Activated T-cell treated with anti-CD3 and anti-CD28 coated beads, Interleukin-2, amount 50 U/mL, for 24 hours (primary cell): ENCODE measurements at regions not wholly inside any gene's neighbourhood (a gene's known extent, or its start where the extent isn't known, plus 50 kb on each side); places are given as distances from the start of the nearest gene placed in this dataset.
"Not testable (repeated sequence)": the region's sequence is repeated elsewhere in the genome, so short reads cannot be mapped to it uniquely, and the experiment has no call there.

Experiments used
- DNase-seq: peaks from one replicate; pipeline ENCODE4 v3.0.0-alpha.2; 2020
- H3K27ac Mint-ChIP-seq: 2 replicates; pipeline ENCODE4 v1.8.0; 2020; ENCODE audit warnings: mild to moderate bottlenecking, mixed read lengths
- H3K27me3 Mint-ChIP-seq: 2 replicates; pipeline ENCODE4 v1.8.0; 2020; ENCODE audit warnings: mixed read lengths
- H3K36me3 Mint-ChIP-seq: 2 replicates; pipeline ENCODE4 v1.8.0; 2020; ENCODE audit warnings: low read depth, mixed read lengths
- H3K4me1 Mint-ChIP-seq: 2 replicates; pipeline ENCODE4 v1.8.0; 2020; ENCODE audit warnings: low read depth, mixed read lengths
- H3K4me3 Mint-ChIP-seq: 2 replicates; pipeline ENCODE4 v1.8.0; 2020; ENCODE audit warnings: mild to moderate bottlenecking, moderate library complexity, mixed read lengths
- H3K9me3 Mint-ChIP-seq: 2 replicates; pipeline ENCODE4 v1.8.0; 2020; ENCODE audit warnings: mixed read lengths

GRCh38 chr4:132328761-132329160 is 820.3 kb upstream of the PCDH10 start:
- Mint-ChIP-seq H3K36me3 (no peaks in the 10 kb centered on the region), H3K4me3 (no peak overlapping the region), H3K4me1 (no peaks in the 10 kb centered on the region), H3K27ac (no peak overlapping the region), H3K27me3 (no peaks in the 10 kb centered on the region), H3K9me3 (peaks cover 11% of the 10 kb centered on the region)
- DNase-seq = no peak

GRCh38 chr4:132330994-132331393 is 818.1 kb upstream of the PCDH10 start:
- no peak for DNase-seq
- Mint-ChIP-seq H3K36me3 (no peaks in the 10 kb centered on the region), H3K4me3 (no peak overlapping the region), H3K9me3 (peaks cover 9% of the 10 kb centered on the region), H3K27me3 (no peaks in the 10 kb centered on the region), H3K4me1 (no peaks in the 10 kb centered on the region), H3K27ac (no peak overlapping the region)

- H3K27ac Mint-ChIP-seq = no peak overlapping the region
- no peaks in the 10 kb centered on the region for H3K36me3 Mint-ChIP-seq
- H3K4me3 Mint-ChIP-seq = no peak overlapping the region
- H3K9me3 Mint-ChIP-seq = peaks cover 5% of the 10 kb centered on the region
- no peaks in the 10 kb centered on the region for H3K27me3 Mint-ChIP-seq
- no peak for DNase-seq
- no peaks in the 10 kb centered on the region for H3K4me1 Mint-ChIP-seq
These were observed 816.0 kb upstream of the PCDH10 start for GRCh38 chr4:132332932-132333723.

- H3K4me3 Mint-ChIP-seq = no peak overlapping the region
- H3K9me3 Mint-ChIP-seq = peaks cover 3% of the 10 kb centered on the region
- H3K36me3 Mint-ChIP-seq = no peaks in the 10 kb centered on the region
- H3K27ac Mint-ChIP-seq = no peak overlapping the region
- no peak for DNase-seq
- H3K27me3 Mint-ChIP-seq = no peaks in the 10 kb centered on the region
- H3K4me1 Mint-ChIP-seq = no peaks in the 10 kb centered on the region
These were observed 815.4 kb upstream of the PCDH10 start for GRCh38 chr4:132333724-132334047.

- Mint-ChIP-seq H3K27me3 (no peaks in the 10 kb centered on the region), H3K4me1 (no peaks in the 10 kb centered on the region), H3K4me3 (no peak overlapping the region), H3K36me3 (no peaks in the 10 kb centered on the region), H3K27ac (no peak overlapping the region), H3K9me3 (peaks cover 3% of the 10 kb centered on the region)
- DNase-seq = no peak
These were observed 815.0 kb upstream of the PCDH10 start for GRCh38 chr4:132334081-132334480.

- Mint-ChIP-seq H3K36me3 (no peaks in the 10 kb centered on the region), H3K27me3 (no peaks in the 10 kb centered on the region), H3K4me3 (no peak overlapping the region), H3K27ac (no peak overlapping the region), H3K4me1 (no peaks in the 10 kb centered on the region), H3K9me3 (peaks cover 6% of the 10 kb centered on the region)
- no peak for DNase-seq
These were observed 803.9 kb upstream of the PCDH10 start for GRCh38 chr4:132344924-132345828.

- no peak overlapping the region for H3K4me3 Mint-ChIP-seq
- no peak overlapping the region for H3K27ac Mint-ChIP-seq
- H3K27me3 Mint-ChIP-seq = no peaks in the 10 kb centered on the region
- DNase-seq = no peak
- H3K36me3 Mint-ChIP-seq = no peaks in the 10 kb centered on the region
- H3K9me3 Mint-ChIP-seq = peaks cover 4% of the 10 kb centered on the region
- H3K4me1 Mint-ChIP-seq = no peaks in the 10 kb centered on the region
These were observed 803.1 kb upstream of the PCDH10 start for GRCh38 chr4:132346016-132346415.

- H3K36me3 Mint-ChIP-seq, DNase-seq, H3K4me1 Mint-ChIP-seq, H3K27ac Mint-ChIP-seq, H3K4me3 Mint-ChIP-seq, H3K27me3 Mint-ChIP-seq: not testable (repeated sequence)
- peaks cover 12% of the 10 kb centered on the region for H3K9me3 Mint-ChIP-seq
These were observed 797.5 kb upstream of the PCDH10 start for GRCh38 chr4:132351606-132352005.

GRCh38 chr4:132382243-132382642 is 766.9 kb upstream of the PCDH10 start:
- H3K27me3 Mint-ChIP-seq = no peaks in the 10 kb centered on the region
- H3K36me3 Mint-ChIP-seq = no peaks in the 10 kb centered on the region
- H3K27ac Mint-ChIP-seq = no peak overlapping the region
- H3K4me3 Mint-ChIP-seq = no peak overlapping the region
- no peak for DNase-seq
- H3K4me1 Mint-ChIP-seq = no peaks in the 10 kb centered on the region
- H3K9me3 Mint-ChIP-seq = no peaks in the 10 kb centered on the region

- H3K27me3 Mint-ChIP-seq = no peaks in the 10 kb centered on the region
- no peaks in the 10 kb centered on the region for H3K4me1 Mint-ChIP-seq
- no peaks in the 10 kb centered on the region for H3K9me3 Mint-ChIP-seq
- H3K4me3 Mint-ChIP-seq = no peak overlapping the region
- no peak overlapping the region for H3K27ac Mint-ChIP-seq
- no peaks in the 10 kb centered on the region for H3K36me3 Mint-ChIP-seq
- DNase-seq = no peak
These were observed 765.4 kb upstream of the PCDH10 start for GRCh38 chr4:132383571-132384199.

- no peak for DNase-seq
- Mint-ChIP-seq H3K27me3 (no peaks in the 10 kb centered on the region), H3K4me3 (no peak overlapping the region), H3K36me3 (no peaks in the 10 kb centered on the region), H3K27ac (no peak overlapping the region), H3K9me3 (no peaks in the 10 kb centered on the region), H3K4me1 (no peaks in the 10 kb centered on the region)
These were observed 764.4 kb upstream of the PCDH10 start for GRCh38 chr4:132384709-132385108.

GRCh38 chr4:132386130-132386529 is 763.0 kb upstream of the PCDH10 start:
- DNase-seq = no peak
- H3K4me3 Mint-ChIP-seq = no peak overlapping the region
- H3K36me3 Mint-ChIP-seq = no peaks in the 10 kb centered on the region
- H3K27ac Mint-ChIP-seq = no peak overlapping the region
- H3K9me3 Mint-ChIP-seq = no peaks in the 10 kb centered on the region
- no peaks in the 10 kb centered on the region for H3K4me1 Mint-ChIP-seq
- no peaks in the 10 kb centered on the region for H3K27me3 Mint-ChIP-seq

GRCh38 chr4:132387060-132387459 is 762.0 kb upstream of the PCDH10 start:
- Mint-ChIP-seq H3K4me3 (no peak overlapping the region), H3K4me1 (no peaks in the 10 kb centered on the region)

GRCh38 chr4:132395561-132395960 is 753.5 kb upstream of the PCDH10 start:
- peaks cover 4% of the 10 kb centered on the region for H3K9me3 Mint-ChIP-seq
- no peaks in the 10 kb centered on the region for H3K27me3 Mint-ChIP-seq
- no peaks in the 10 kb centered on the region for H3K36me3 Mint-ChIP-seq
- H3K27ac Mint-ChIP-seq = no peak overlapping the region
- no peaks in the 10 kb centered on the region for H3K4me1 Mint-ChIP-seq
- H3K4me3 Mint-ChIP-seq = no peak overlapping the region
- no peak for DNase-seq

More at GRCh38 chr4:132387060-132387459, 762.0 kb upstream of the PCDH10 start:
- Mint-ChIP-seq H3K27me3 (no peaks in the 10 kb centered on the region), H3K27ac (no peak overlapping the region), H3K9me3 (no peaks in the 10 kb centered on the region), H3K36me3 (no peaks in the 10 kb centered on the region)
- DNase-seq = no peak

GRCh38 chr4:132396636-132397035 is 752.5 kb upstream of the PCDH10 start:
- no peaks in the 10 kb centered on the region for H3K36me3 Mint-ChIP-seq
- no peak for DNase-seq
- H3K4me1 Mint-ChIP-seq = no peaks in the 10 kb centered on the region
- H3K27ac Mint-ChIP-seq = no peak overlapping the region
- H3K4me3 Mint-ChIP-seq = no peak overlapping the region
- H3K9me3 Mint-ChIP-seq = peaks cover 4% of the 10 kb centered on the region
- no peaks in the 10 kb centered on the region for H3K27me3 Mint-ChIP-seq
